Progenitor cell of endocrine pancreas (in vitro differentiated cells): ENCODE measurements at regions not wholly inside any gene's neighbourhood (a gene's known extent, or its start where the extent isn't known, plus 50 kb on each side); places are given as distances from the start of the nearest gene placed in this dataset.

ENCODE experiments used
- DNase-seq: peaks from one replicate; pipeline ENCODE4 v3.0.0; 2021; ENCODE audit warnings: low spot score; ENCODE audit not compliant: unreplicated experiment
- H3K27ac Mint-ChIP-seq: 2 replicates; pipeline ENCODE4 v1.8.0; 2021; ENCODE audit warnings: mild to moderate bottlenecking, moderate library complexity, mixed read lengths
- H3K27me3 Mint-ChIP-seq: 2 replicates; pipeline ENCODE4 v1.8.0; 2021; ENCODE audit warnings: mixed read lengths
- H3K36me3 Mint-ChIP-seq: 2 replicates; pipeline ENCODE4 v1.8.0; 2022; ENCODE audit warnings: mixed read lengths; ENCODE audit not compliant: insufficient read depth
- H3K4me1 Mint-ChIP-seq: 2 replicates; pipeline ENCODE4 v1.8.0; 2021; ENCODE audit warnings: low read depth, mixed read lengths
- H3K4me3 Mint-ChIP-seq: 2 replicates; pipeline ENCODE4 v1.8.0; 2021; ENCODE audit warnings: low read depth, mild to moderate bottlenecking, moderate library complexity, mixed read lengths
- H3K9me3 Mint-ChIP-seq: 2 replicates; pipeline ENCODE4 v1.8.0; 2021; ENCODE audit warnings: low read depth, mixed read lengths
- CTCF ChIP-seq: fragments of 200-600 bp; sonication (generic); IDR thresholded peaks from one replicate; pipeline ENCODE4 v1.5.0; 2021; ENCODE audit warnings: antibody characterized with exemption, mild to moderate bottlenecking; ENCODE audit not compliant: unreplicated experiment

GRCh38 chr2:6011921-6012320 is 319.7 kb downstream of the SOX11 start:
- Mint-ChIP-seq H3K4me1 (no peaks in the 10 kb centered on the region), H3K27ac (no peak overlapping the region), H3K4me3 (no peak overlapping the region), H3K27me3 (no peaks in the 10 kb centered on the region), H3K9me3 (peaks cover 4% of the 10 kb centered on the region), H3K36me3 (no peaks in the 10 kb centered on the region)
- no peak for TF ChIP-seq CTCF
- DNase-seq = no peak

GRCh38 chr2:6017736-6018286 is 325.6 kb downstream of the SOX11 start:
- no peaks in the 10 kb centered on the region for H3K36me3 Mint-ChIP-seq
- H3K9me3 Mint-ChIP-seq = no peaks in the 10 kb centered on the region
- no peak for TF ChIP-seq CTCF
- no peak overlapping the region for H3K4me3 Mint-ChIP-seq
- H3K4me1 Mint-ChIP-seq = no peaks in the 10 kb centered on the region
- DNase-seq = no peak
- no peaks in the 10 kb centered on the region for H3K27me3 Mint-ChIP-seq
- H3K27ac Mint-ChIP-seq = no peak overlapping the region

- H3K36me3 Mint-ChIP-seq = no peaks in the 10 kb centered on the region
- peaks cover 3% of the 10 kb centered on the region for H3K27me3 Mint-ChIP-seq
- H3K9me3 Mint-ChIP-seq = no peaks in the 10 kb centered on the region
- H3K27ac Mint-ChIP-seq = no peak overlapping the region
- DNase-seq = no peak
- H3K4me1 Mint-ChIP-seq = peaks cover 6% of the 10 kb centered on the region
- H3K4me3 Mint-ChIP-seq = no peak overlapping the region
- no peak for TF ChIP-seq CTCF
These were observed 332.0 kb downstream of the SOX11 start for GRCh38 chr2:6024229-6024628.

- Mint-ChIP-seq H3K36me3 (no peaks in the 10 kb centered on the region), H3K4me1 (peaks cover 7% of the 10 kb centered on the region), H3K27me3 (peaks cover 3% of the 10 kb centered on the region), H3K4me3 (no peak overlapping the region), H3K9me3 (no peaks in the 10 kb centered on the region), H3K27ac (no peak overlapping the region)
- DNase-seq = no peak
- no peak for TF ChIP-seq CTCF
These were observed 332.6 kb downstream of the SOX11 start for GRCh38 chr2:6024784-6025183.

- no peak for DNase-seq
- H3K27me3 Mint-ChIP-seq = peaks cover 3% of the 10 kb centered on the region
- H3K36me3 Mint-ChIP-seq = no peaks in the 10 kb centered on the region
- H3K27ac Mint-ChIP-seq = no peak overlapping the region
- no peak for TF ChIP-seq CTCF
- H3K4me3 Mint-ChIP-seq = no peak overlapping the region
- H3K9me3 Mint-ChIP-seq = no peaks in the 10 kb centered on the region
- peaks cover 7% of the 10 kb centered on the region for H3K4me1 Mint-ChIP-seq
These were observed 333.2 kb downstream of the SOX11 start for GRCh38 chr2:6025391-6025790.
